Thoracic aorta (tissue), 2 donors: ENCODE measurements at regions not wholly inside any gene's neighbourhood (a gene's known extent, or its start where the extent isn't known, plus 50 kb on each side); places are given as distances from the start of the nearest gene placed in this dataset.

Source experiments
- ATAC-seq: fragments of 150-250 bp; one replicate; pipeline ENCODE4 v1.8.0; 2017; ENCODE audit warnings: low read depth; ENCODE audit not compliant: insufficient number of reproducible peaks, low FRiP score
- DNase-seq: peaks from one replicate; pipeline ENCODE4 v3.0.0-alpha.2; 2020; ENCODE audit warnings: low spot score
- H3K27ac ChIP-seq, 2 donors: fragments of 200-600 bp; sonication (generic); 1 replicate in 1 of 2; 2 replicates in 1 of 2; pipeline ENCODE4 v1.5.1; 2016; ENCODE audit warnings: mild to moderate bottlenecking in 2 of 2, moderate library complexity in 2 of 2
- H3K27me3 ChIP-seq: fragments of 200-600 bp; sonication (generic); replicated peaks from 2 replicates; pipeline ENCODE4 v1.6.0; 2016; ENCODE audit warnings: mild to moderate bottlenecking; ENCODE audit not compliant: insufficient read depth
- H3K36me3 ChIP-seq: fragments of 200-600 bp; sonication (generic); one replicate; pipeline ENCODE4 v1.5.1; 2016
- H3K4me1 ChIP-seq, 2 donors: fragments of 200-600 bp; sonication (generic); 1 replicate in 1 of 2; 2 replicates in 1 of 2; pipeline versions ENCODE4 v1.5.1 to v1.6.0; 2016; ENCODE audit warnings: low read depth in 2 of 2, mild to moderate bottlenecking in 1 of 2; ENCODE audit not compliant: control insufficient read depth in 1 of 2
- H3K4me3 ChIP-seq: fragments of 200-600 bp; sonication (generic); 2 replicates; pipeline ENCODE4 v1.5.1; 2016; ENCODE audit warnings: mild to moderate bottlenecking
- H3K9me3 ChIP-seq: fragments of 200-600 bp; sonication (generic); 2 replicates; pipeline ENCODE4 v1.5.1; 2016
- CTCF ChIP-seq: fragments of 200-600 bp; sonication (generic); IDR thresholded peaks from one replicate; pipeline ENCODE4 v1.5.1; 2019; ENCODE audit warnings: antibody characterized with exemption

- no peak for DNase-seq
- H3K9me3 ChIP-seq: no peaks in the 10 kb centered on the region
- no peaks in the 10 kb centered on the region for H3K36me3 ChIP-seq
- no peak for TF ChIP-seq CTCF
- no peaks in the 10 kb centered on the region for H3K27me3 ChIP-seq
- no peak overlapping the region for H3K27ac ChIP-seq
- no peaks in the 10 kb centered on the region for H3K4me1 ChIP-seq
- no peak overlapping the region for H3K4me3 ChIP-seq
- no peak for ATAC-seq
These were observed 477.7 kb upstream of the SULF2 start for GRCh38 chr20:48262955-48263354.

- no peaks in the 10 kb centered on the region for H3K27me3 ChIP-seq
- H3K27ac ChIP-seq: no peak overlapping the region
- no peaks in the 10 kb centered on the region for H3K4me1 ChIP-seq
- no peaks in the 10 kb centered on the region for H3K36me3 ChIP-seq
- no peaks in the 10 kb centered on the region for H3K9me3 ChIP-seq
- ATAC-seq: no peak
- no peak for DNase-seq
- H3K4me3 ChIP-seq: no peak overlapping the region
- TF ChIP-seq CTCF: no peak
These were observed 477.2 kb upstream of the SULF2 start for GRCh38 chr20:48262466-48262865.

- H3K27ac ChIP-seq: no peak overlapping the region
- no peak for TF ChIP-seq CTCF
- DNase-seq: no peak
- peaks cover 2% of the 10 kb centered on the region for H3K9me3 ChIP-seq
- ATAC-seq: no peak
- H3K27me3 ChIP-seq: no peaks in the 10 kb centered on the region
- H3K36me3 ChIP-seq: no peaks in the 10 kb centered on the region
- H3K4me3 ChIP-seq: no peak overlapping the region
- no peaks in the 10 kb centered on the region for H3K4me1 ChIP-seq
These were observed 476.2 kb upstream of the SULF2 start for GRCh38 chr20:48261398-48261910.

GRCh38 chr20:48260129-48260756 lies 475.0 kb upstream of the SULF2 start:
- no peak overlapping the region for H3K4me3 ChIP-seq
- DNase-seq (no peak), ATAC-seq (no peak)
- peaks cover 6% of the 10 kb centered on the region for H3K9me3 ChIP-seq
- TF ChIP-seq CTCF: no peak
- H3K4me1 ChIP-seq: no peaks in the 10 kb centered on the region
- H3K27me3 ChIP-seq: no peaks in the 10 kb centered on the region
- no peak overlapping the region for H3K27ac ChIP-seq
- no peaks in the 10 kb centered on the region for H3K36me3 ChIP-seq

GRCh38 chr20:48259456-48259855 lies 474.2 kb upstream of the SULF2 start:
- H3K4me1 ChIP-seq: no peaks in the 10 kb centered on the region
- H3K9me3 ChIP-seq: peaks cover 6% of the 10 kb centered on the region
- no peak for DNase-seq
- H3K27me3 ChIP-seq: no peaks in the 10 kb centered on the region
- H3K4me3 ChIP-seq: no peak overlapping the region
- ATAC-seq: no peak
- no peak for TF ChIP-seq CTCF
- H3K27ac ChIP-seq: no peak overlapping the region
- H3K36me3 ChIP-seq: no peaks in the 10 kb centered on the region
